Nephron (organoid): ENCODE measurements at regions not wholly inside any gene's neighbourhood (a gene's known extent, or its start where the extent isn't known, plus 50 kb on each side); places are given as distances from the start of the nearest gene placed in this dataset.

Source experiments
- H3K27ac Mint-ChIP-seq, 3 experiments: 2 replicates each; pipeline ENCODE4 v1.8.0; 2020; ENCODE audit warnings: mixed read lengths in 3 of 3, mild to moderate bottlenecking in 2 of 3, moderate library complexity in 1 of 3
- H3K27me3 Mint-ChIP-seq: 2 replicates; pipeline ENCODE4 v1.8.0; 2021; ENCODE audit warnings: low read depth, mild to moderate bottlenecking, moderate library complexity, mixed read lengths
- H3K36me3 Mint-ChIP-seq: 2 replicates; pipeline ENCODE4 v1.8.0; 2020; ENCODE audit warnings: low read depth, mixed read lengths
- H3K4me1 Mint-ChIP-seq: 2 replicates; pipeline ENCODE4 v1.8.0; 2020; ENCODE audit warnings: mixed read lengths
- H3K4me3 Mint-ChIP-seq, 3 experiments: 2 replicates each; pipeline ENCODE4 v1.8.0; 2020; ENCODE audit warnings: mild to moderate bottlenecking in 3 of 3, mixed read lengths in 3 of 3, moderate library complexity in 2 of 3
- H3K9me3 Mint-ChIP-seq: 2 replicates; pipeline ENCODE4 v1.8.0; 2020; ENCODE audit warnings: mixed read lengths
- TF ChIP-seq, protein P1 (sequence below), 3 experiments: fragments of 200-600 bp; sonication (generic); IDR thresholded peaks; one replicate each; pipeline ENCODE4 v1.5.0; 2021; ENCODE audit warnings: antibody characterized with exemption in 3 of 3; ENCODE audit not compliant: unreplicated experiment in 3 of 3

DNA sequence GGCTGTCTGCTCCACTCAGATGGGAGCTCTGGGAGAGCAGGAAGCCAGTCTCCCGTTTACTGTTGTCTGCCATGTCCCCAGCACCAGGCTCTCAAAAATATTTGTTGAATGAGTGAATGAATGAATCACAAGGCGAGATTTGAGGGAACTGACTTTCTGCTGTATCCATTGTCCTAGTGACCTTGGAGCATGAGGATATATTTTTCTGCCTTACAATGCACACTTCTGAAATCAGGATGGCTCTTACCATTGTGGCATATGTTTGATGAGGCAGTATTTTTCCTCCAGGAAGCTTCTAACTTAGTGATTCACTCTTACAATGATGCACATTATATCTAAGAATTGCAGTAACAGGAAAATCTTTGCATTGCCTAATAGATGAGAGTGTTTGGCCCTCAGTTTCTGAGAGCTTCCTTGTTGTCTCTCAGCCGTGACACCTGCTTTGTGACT, 136.4 kb downstream of the RPS24 start:
- TF ChIP-seq, protein P1, sequence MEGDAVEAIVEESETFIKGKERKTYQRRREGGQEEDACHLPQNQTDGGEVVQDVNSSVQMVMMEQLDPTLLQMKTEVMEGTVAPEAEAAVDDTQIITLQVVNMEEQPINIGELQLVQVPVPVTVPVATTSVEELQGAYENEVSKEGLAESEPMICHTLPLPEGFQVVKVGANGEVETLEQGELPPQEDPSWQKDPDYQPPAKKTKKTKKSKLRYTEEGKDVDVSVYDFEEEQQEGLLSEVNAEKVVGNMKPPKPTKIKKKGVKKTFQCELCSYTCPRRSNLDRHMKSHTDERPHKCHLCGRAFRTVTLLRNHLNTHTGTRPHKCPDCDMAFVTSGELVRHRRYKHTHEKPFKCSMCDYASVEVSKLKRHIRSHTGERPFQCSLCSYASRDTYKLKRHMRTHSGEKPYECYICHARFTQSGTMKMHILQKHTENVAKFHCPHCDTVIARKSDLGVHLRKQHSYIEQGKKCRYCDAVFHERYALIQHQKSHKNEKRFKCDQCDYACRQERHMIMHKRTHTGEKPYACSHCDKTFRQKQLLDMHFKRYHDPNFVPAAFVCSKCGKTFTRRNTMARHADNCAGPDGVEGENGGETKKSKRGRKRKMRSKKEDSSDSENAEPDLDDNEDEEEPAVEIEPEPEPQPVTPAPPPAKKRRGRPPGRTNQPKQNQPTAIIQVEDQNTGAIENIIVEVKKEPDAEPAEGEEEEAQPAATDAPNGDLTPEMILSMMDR (IDR thresholded peaks at IDR 0.05; ENCODE audit: unreplicated experiment in 3 of 3) = no peak
- Mint-ChIP-seq H3K36me3 (no peaks in the 10 kb centered on the region), H3K4me3 (no peak overlapping the region), H3K27ac (no peak overlapping the region), H3K4me1 (no peaks in the 10 kb centered on the region), H3K9me3 (peaks cover 7% of the 10 kb centered on the region), H3K27me3 (peaks cover 14% of the 10 kb centered on the region)

DNA sequence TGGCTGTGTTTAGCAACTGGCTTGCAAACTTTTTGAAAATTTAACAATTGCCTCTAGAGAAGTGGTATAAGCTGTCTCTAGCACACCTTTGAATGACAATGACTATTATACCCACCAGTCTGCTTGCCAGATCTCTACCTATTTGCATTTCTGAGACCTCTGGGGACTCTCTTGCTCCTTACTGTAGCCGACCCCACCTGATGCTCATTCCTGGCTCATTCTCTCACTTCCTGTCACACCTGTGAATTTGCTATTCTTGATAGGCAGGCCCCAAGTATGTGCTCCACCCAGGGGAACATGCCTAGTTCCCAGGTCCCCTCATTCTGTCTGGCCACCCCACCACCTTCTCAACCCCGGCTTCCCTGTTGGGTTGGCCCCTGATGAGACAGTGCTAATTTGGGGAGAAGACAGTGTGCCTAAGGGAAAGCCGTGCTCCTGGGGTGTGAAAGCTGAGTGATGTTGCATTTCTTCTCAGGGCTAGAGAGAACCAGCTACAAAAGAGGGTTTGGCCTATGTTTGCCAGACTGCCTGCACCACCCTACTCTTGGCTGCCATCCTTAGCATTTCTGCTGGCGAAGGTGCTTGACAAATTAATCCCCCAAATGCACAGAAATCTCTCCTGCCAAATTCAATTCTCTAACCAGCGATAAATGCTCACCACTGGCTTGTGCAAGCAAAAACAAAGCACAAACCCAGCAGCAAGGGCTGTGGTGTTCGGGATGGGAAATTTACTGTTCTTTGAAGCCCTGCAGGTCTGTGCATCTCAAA, 138.2 kb downstream of the RPS24 start:
- H3K9me3 Mint-ChIP-seq = peaks cover 7% of the 10 kb centered on the region
- no peaks in the 10 kb centered on the region for H3K4me1 Mint-ChIP-seq
- H3K4me3 Mint-ChIP-seq = no peak overlapping the region
- H3K27ac Mint-ChIP-seq = no peak overlapping the region
- no peaks in the 10 kb centered on the region for H3K36me3 Mint-ChIP-seq
- H3K27me3 Mint-ChIP-seq = peaks cover 17% of the 10 kb centered on the region
- TF ChIP-seq, protein P1 (IDR thresholded peaks at IDR 0.05; ENCODE audit: unreplicated experiment in 3 of 3) = no peak

DNA sequence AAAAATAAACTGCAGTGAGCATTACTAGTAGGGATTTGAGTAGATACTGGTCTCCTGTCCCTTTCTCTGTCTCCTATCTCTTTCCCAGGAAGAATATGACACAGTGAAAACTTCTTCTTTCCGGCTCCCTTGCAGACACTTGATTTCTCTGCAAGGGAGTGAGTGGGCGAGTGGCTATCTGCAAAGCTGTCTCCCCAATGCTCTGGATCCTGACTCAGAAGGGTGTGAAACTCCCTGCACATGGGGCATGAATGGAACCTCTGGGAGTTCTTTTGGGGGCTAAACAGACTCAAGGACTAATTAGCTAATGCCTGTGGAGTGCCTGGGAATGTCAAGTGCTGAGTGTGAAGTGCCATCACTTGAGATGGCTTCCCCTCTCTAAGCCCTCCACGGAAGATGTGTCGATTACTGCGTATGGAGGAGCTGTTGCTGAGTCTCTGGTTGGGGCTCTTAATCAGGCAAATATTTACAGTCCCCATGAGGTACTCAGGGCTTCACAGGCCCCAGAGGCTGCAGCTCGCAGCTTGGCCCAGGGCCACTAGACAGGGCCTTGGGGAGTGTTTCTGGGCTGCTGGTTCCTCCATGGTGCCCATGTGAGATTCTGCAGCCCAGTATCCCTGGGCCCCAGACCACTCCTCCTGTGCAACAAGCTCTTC, 139.8 kb downstream of the RPS24 start:
- Mint-ChIP-seq H3K4me3 (no peak overlapping the region), H3K36me3 (no peaks in the 10 kb centered on the region), H3K4me1 (no peaks in the 10 kb centered on the region), H3K27me3 (peaks cover 24% of the 10 kb centered on the region), H3K27ac (no peak overlapping the region), H3K9me3 (peaks cover 2% of the 10 kb centered on the region)
- TF ChIP-seq, protein P1 (IDR thresholded peaks at IDR 0.05; ENCODE audit: unreplicated experiment in 3 of 3) = no peak

DNA sequence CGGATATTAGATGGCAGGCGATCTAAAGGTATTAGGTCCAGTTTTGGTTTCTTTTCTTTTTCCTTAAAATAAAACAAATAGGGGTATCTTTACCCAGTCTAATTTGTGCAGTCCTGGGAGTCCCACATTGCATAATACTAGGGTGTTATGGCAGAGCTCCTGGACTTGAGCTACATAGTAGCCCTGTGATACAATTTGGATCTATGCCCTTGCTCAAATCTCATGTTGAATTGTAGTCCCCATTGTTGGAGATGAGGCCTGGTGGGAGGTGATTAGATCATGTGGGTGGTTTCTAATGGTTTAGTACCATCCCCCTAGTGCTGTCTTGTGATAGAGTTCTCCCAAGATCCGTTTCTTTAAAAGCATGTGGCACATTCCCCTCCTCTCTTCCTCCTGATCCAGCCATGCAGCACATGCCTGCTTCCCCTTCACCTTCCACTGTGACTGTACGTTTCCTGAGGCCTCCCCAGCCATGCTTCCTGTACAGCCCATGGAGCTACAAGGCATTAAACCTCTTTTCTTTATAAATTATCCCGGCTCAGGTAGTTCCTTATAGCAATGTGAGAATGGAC, 141.9 kb downstream of the RPS24 start:
- TF ChIP-seq, protein P1 (IDR thresholded peaks at IDR 0.05; ENCODE audit: unreplicated experiment in 3 of 3) = no peak
- Mint-ChIP-seq H3K9me3 (peaks cover 2% of the 10 kb centered on the region), H3K27me3 (peaks cover 44% of the 10 kb centered on the region), H3K4me3 (no peak overlapping the region), H3K36me3 (no peaks in the 10 kb centered on the region), H3K4me1 (peaks cover 5% of the 10 kb centered on the region), H3K27ac (no peak overlapping the region)

DNA sequence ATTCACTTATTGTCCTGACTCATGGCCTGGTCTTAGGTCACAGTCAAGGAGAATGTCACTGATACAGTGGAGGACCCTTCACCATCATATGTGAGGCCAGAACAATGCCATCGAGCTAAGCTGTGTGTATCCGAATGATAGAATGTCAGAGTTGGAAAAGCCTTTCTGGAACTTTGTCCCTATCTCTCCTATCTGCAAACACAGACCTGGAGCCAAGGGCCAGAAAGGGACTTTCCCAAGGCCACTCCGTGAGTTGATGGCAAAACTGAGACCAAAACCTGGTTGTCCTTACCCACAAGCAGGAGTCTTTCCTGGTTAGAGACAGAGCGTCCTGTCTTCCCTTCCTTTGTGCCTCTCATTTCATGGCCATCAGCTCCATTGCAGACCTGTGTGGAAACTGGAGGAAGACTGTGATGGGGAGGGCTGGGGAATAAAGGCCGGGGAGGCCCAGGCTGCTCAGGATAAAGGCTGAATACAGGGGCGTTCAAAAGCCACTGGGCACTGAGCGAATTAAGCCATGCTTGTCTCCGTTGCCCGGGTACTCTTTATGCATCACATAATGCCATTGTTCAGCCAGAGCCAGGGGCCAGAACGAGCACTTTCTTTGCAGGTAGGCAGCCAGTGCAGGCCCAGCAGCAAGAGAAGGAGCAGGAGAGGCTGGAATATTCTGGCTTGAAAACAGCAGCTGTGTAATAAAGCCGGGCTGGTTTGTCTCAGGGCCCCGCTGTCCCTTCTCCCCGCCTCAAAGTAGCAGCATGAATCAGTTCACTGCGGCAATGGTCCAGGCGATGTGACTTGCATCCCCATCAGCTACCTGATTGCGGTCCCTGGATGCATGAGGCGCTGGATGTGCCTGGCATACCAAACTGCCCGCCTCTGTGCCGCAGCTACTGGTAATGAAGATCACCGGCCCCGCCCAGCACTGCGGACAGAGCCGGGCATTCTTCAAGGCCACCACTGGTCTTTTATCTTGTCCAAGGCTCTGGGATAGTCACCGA, 143.0 kb downstream of the RPS24 start:
- peaks cover 49% of the 10 kb centered on the region for H3K27me3 Mint-ChIP-seq
- peaks cover 2% of the 10 kb centered on the region for H3K9me3 Mint-ChIP-seq
- TF ChIP-seq, protein P1 (IDR thresholded peaks at IDR 0.05; ENCODE audit: unreplicated experiment in 3 of 3) = no peak
- peaks cover 5% of the 10 kb centered on the region for H3K4me1 Mint-ChIP-seq
- no peaks in the 10 kb centered on the region for H3K36me3 Mint-ChIP-seq
- no peak overlapping the region for H3K27ac Mint-ChIP-seq
- H3K4me3 Mint-ChIP-seq = no peak overlapping the region
